Islet precursor cell (in vitro differentiated cells): ENCODE measurements at regions not wholly inside any gene's neighbourhood (a gene's known extent, or its start where the extent isn't known, plus 50 kb on each side); places are given as distances from the start of the nearest gene placed in this dataset.
"Not testable (repeated sequence)": the region's sequence is repeated elsewhere in the genome, so short reads cannot be mapped to it uniquely, and the experiment has no call there.

Experiments used
- DNase-seq: peaks from one replicate; pipeline ENCODE4 v3.0.0-alpha.2; 2018

GRCh38 chr18:2144811-2145210, 426.5 kb downstream of the METTL4 start:
- no peak for DNase-seq

GRCh38 chr18:2146092-2146491, 425.2 kb downstream of the METTL4 start:
- DNase-seq, result peak; percentile 62

- DNase-seq, result no peak
These were observed 424.6 kb downstream of the METTL4 start for GRCh38 chr18:2146754-2147153.

- DNase-seq, result no peak
These were observed 423.7 kb downstream of the METTL4 start for GRCh38 chr18:2147476-2148230.

GRCh38 chr18:2148823-2149222, 422.5 kb downstream of the METTL4 start:
- no peak for DNase-seq

- no peak for DNase-seq
These were observed 420.7 kb downstream of the METTL4 start for GRCh38 chr18:2150566-2150965.

GRCh38 chr18:2154278-2154677, 417.0 kb downstream of the METTL4 start:
- no peak for DNase-seq

GRCh38 chr18:2164644-2165550, 406.4 kb downstream of the METTL4 start:
- DNase-seq, result no peak

GRCh38 chr18:2166876-2167275, 404.4 kb downstream of the METTL4 start:
- DNase-seq, result not testable (repeated sequence)

- DNase-seq, result peak; percentile 60
These were observed 403.3 kb downstream of the METTL4 start for GRCh38 chr18:2168022-2168421.

GRCh38 chr18:2169656-2170055, 401.6 kb downstream of the METTL4 start:
- DNase-seq, result no peak

GRCh38 chr18:2171840-2172625, 399.3 kb downstream of the METTL4 start:
- DNase-seq, result no peak

GRCh38 chr18:2172881-2173280, 398.4 kb downstream of the METTL4 start:
- no peak for DNase-seq

- no peak for DNase-seq
These were observed 397.8 kb downstream of the METTL4 start for GRCh38 chr18:2173486-2173885.

- DNase-seq, result no peak
These were observed 393.3 kb downstream of the METTL4 start for GRCh38 chr18:2178036-2178435.

GRCh38 chr18:2179498-2180183, 391.7 kb downstream of the METTL4 start:
- no peak for DNase-seq

GRCh38 chr18:2180586-2180985, 390.7 kb downstream of the METTL4 start:
- no peak for DNase-seq

GRCh38 chr18:2183432-2183831, 387.9 kb downstream of the METTL4 start:
- DNase-seq, result no peak

GRCh38 chr18:2186967-2187366, 384.3 kb downstream of the METTL4 start:
- DNase-seq, result no peak

- DNase-seq, result no peak
These were observed 383.0 kb downstream of the METTL4 start for GRCh38 chr18:2188258-2188657.

GRCh38 chr18:2191180-2191790, 380.0 kb downstream of the METTL4 start:
- no peak for DNase-seq

GRCh38 chr18:2192562-2192961, 378.7 kb downstream of the METTL4 start:
- no peak for DNase-seq
